ENCODE measurements at regions not wholly inside any gene's neighbourhood (a gene's known extent, or its start where the extent isn't known, plus 50 kb on each side); places are given as distances from the start of the nearest gene placed in this dataset.
"Not testable (repeated sequence)": the region's sequence is repeated elsewhere in the genome, so short reads cannot be mapped to it uniquely, and the experiment has no call there.

GRCh38 chr7:50856231-50856630 lies 73.5 kb upstream of the GRB10 start:
- H3K4me3 ChIP-seq (ENCODE audit: extremely low read depth, insufficient read depth, low read length, poor library complexity, severe bottlenecking), result no peak overlapping the region
- no peaks in the 10 kb centered on the region for H3K9me3 ChIP-seq (ENCODE audit: control insufficient read depth, low read length)
- WGBS, 2 experiments (ENCODE audit: insufficient coverage in 2 of 2), result 81 to 94% methylated on average over 3 to 4 of the region's 4 CpGs
- no peaks in the 10 kb centered on the region for H3K36me3 ChIP-seq (ENCODE audit: control insufficient read depth, insufficient read depth, low read length)
- no peak overlapping the region for H3K27ac ChIP-seq (ENCODE audit: low read depth, low read length, severe bottlenecking)
- no peaks in the 10 kb centered on the region for H3K4me1 ChIP-seq (ENCODE audit: control insufficient read depth, insufficient read depth, low read length, poor library complexity, severe bottlenecking)

GRCh38 chr7:50855526-50855925 lies 72.8 kb upstream of the GRB10 start:
- WGBS, 2 experiments (ENCODE audit: insufficient coverage in 2 of 2), result 92 to 98% methylated on average over 4 to 5 of the region's 5 CpGs
- no peaks in the 10 kb centered on the region for H3K4me1 ChIP-seq (ENCODE audit: control insufficient read depth, insufficient read depth, low read length, poor library complexity, severe bottlenecking)
- no peaks in the 10 kb centered on the region for H3K36me3 ChIP-seq (ENCODE audit: control insufficient read depth, insufficient read depth, low read length)

DNA sequence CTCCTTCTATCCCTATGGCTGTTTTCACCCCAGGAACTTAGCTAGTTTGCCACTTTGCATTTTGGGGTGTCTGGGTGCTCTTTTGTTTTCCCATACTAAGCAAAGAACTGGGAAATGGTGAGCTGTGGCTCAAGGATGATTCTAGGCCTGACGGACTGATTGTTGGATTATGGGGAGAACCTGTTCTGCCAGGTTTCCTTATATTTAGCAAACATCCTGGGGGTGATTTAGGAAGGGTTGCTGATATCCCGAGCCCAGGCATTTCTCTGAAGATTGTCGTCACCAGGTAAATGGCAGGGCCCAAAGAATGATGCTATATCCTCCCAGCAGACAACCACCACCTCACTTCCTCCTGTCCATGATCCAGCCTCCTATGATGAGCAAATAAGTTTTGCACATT lies 72.1 kb upstream of the GRB10 start:
- Histone ChIP-seq H3K36me3 (ENCODE audit: control insufficient read depth, insufficient read depth, low read length) (no peaks in the 10 kb centered on the region), H3K27ac (ENCODE audit: low read depth, low read length, severe bottlenecking) (no peak overlapping the region), H3K4me1 (ENCODE audit: control insufficient read depth, insufficient read depth, low read length, poor library complexity, severe bottlenecking) (no peaks in the 10 kb centered on the region), H3K4me3 (ENCODE audit: extremely low read depth, insufficient read depth, low read length, poor library complexity, severe bottlenecking) (no peak overlapping the region), H3K9me3 (ENCODE audit: control insufficient read depth, low read length) (no peaks in the 10 kb centered on the region)
- 80 to 91% methylated on average over 1 of the region's 3 CpGs for WGBS, 2 experiments (ENCODE audit: insufficient coverage in 2 of 2)

More at GRCh38 chr7:50855526-50855925, 72.8 kb upstream of the GRB10 start:
- H3K27ac ChIP-seq (ENCODE audit: low read depth, low read length, severe bottlenecking), result no peak overlapping the region
- H3K4me3 ChIP-seq (ENCODE audit: extremely low read depth, insufficient read depth, low read length, poor library complexity, severe bottlenecking), result no peak overlapping the region
- H3K9me3 ChIP-seq (ENCODE audit: control insufficient read depth, low read length), result no peaks in the 10 kb centered on the region

- H3K4me3 ChIP-seq (ENCODE audit: extremely low read depth, insufficient read depth, low read length, poor library complexity, severe bottlenecking), result no peak overlapping the region
- WGBS, 2 experiments (ENCODE audit: insufficient coverage in 2 of 2), result 86 to 91% methylated on average over 6 of the region's 6 CpGs
- no peaks in the 10 kb centered on the region for H3K4me1 ChIP-seq (ENCODE audit: control insufficient read depth, insufficient read depth, low read length, poor library complexity, severe bottlenecking)
- no peak overlapping the region for H3K27ac ChIP-seq (ENCODE audit: low read depth, low read length, severe bottlenecking)
- H3K9me3 ChIP-seq (ENCODE audit: control insufficient read depth, low read length), result no peaks in the 10 kb centered on the region
- no peaks in the 10 kb centered on the region for H3K36me3 ChIP-seq (ENCODE audit: control insufficient read depth, insufficient read depth, low read length)
Observed at GRCh38 chr7:50854247-50854646, 71.6 kb upstream of the GRB10 start.

GRCh38 chr7:50853311-50853710 lies 70.6 kb upstream of the GRB10 start:
- Histone ChIP-seq H3K9me3 (ENCODE audit: control insufficient read depth, low read length) (no peaks in the 10 kb centered on the region), H3K4me3 (ENCODE audit: extremely low read depth, insufficient read depth, low read length, poor library complexity, severe bottlenecking) (no peak overlapping the region), H3K36me3 (ENCODE audit: control insufficient read depth, insufficient read depth, low read length) (no peaks in the 10 kb centered on the region), H3K4me1 (ENCODE audit: control insufficient read depth, insufficient read depth, low read length, poor library complexity, severe bottlenecking) (no peaks in the 10 kb centered on the region), H3K27ac (ENCODE audit: low read depth, low read length, severe bottlenecking) (no peak overlapping the region)
- 86% methylated on average over 4 of the region's 4 CpGs; no CpG with 5 or more reads in 1 of the 2 experiments for WGBS, 2 experiments (ENCODE audit: insufficient coverage in 2 of 2)

GRCh38 chr7:50852901-50853300 lies 70.2 kb upstream of the GRB10 start:
- no peak overlapping the region for H3K4me3 ChIP-seq (ENCODE audit: extremely low read depth, insufficient read depth, low read length, poor library complexity, severe bottlenecking)

DNA sequence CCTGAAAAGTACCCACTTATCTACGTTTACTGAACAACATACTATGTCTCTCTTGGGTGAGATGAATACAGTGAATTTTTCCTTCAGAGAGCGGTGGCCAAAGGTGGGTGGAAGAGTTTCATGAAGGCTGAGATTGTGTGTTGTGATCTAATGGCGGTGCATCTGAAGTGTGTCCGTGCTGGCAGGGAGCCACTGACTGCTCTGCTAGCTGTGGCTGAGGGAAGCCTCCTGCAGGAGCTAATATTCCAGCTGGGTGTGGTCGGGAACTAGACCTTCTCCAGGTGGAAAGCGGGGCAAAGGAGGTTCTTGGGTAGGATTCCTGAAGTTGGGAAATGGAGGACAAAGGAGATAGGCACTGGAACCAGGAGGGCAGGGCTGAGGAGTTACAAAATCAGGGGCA lies 69.2 kb upstream of the GRB10 start:
- 90 to 98% methylated on average over 4 to 5 of the region's 6 CpGs for WGBS, 2 experiments (ENCODE audit: insufficient coverage in 2 of 2)
- H3K9me3 ChIP-seq (ENCODE audit: control insufficient read depth, low read length), result no peaks in the 10 kb centered on the region

More at GRCh38 chr7:50852901-50853300, 70.2 kb upstream of the GRB10 start:
- Histone ChIP-seq H3K9me3 (ENCODE audit: control insufficient read depth, low read length) (no peaks in the 10 kb centered on the region), H3K27ac (ENCODE audit: low read depth, low read length, severe bottlenecking) (no peak overlapping the region), H3K4me1 (ENCODE audit: control insufficient read depth, insufficient read depth, low read length, poor library complexity, severe bottlenecking) (no peaks in the 10 kb centered on the region), H3K36me3 (ENCODE audit: control insufficient read depth, insufficient read depth, low read length) (no peaks in the 10 kb centered on the region)

GRCh38 chr7:50851451-50851850 lies 68.8 kb upstream of the GRB10 start:
- 93 to 100% methylated on average over 3 to 4 of the region's 7 CpGs for WGBS, 2 experiments (ENCODE audit: insufficient coverage in 2 of 2)
- no peak overlapping the region for H3K27ac ChIP-seq (ENCODE audit: low read depth, low read length, severe bottlenecking)
- H3K9me3 ChIP-seq (ENCODE audit: control insufficient read depth, low read length), result no peaks in the 10 kb centered on the region
- H3K36me3 ChIP-seq (ENCODE audit: control insufficient read depth, insufficient read depth, low read length), result no peaks in the 10 kb centered on the region
- H3K4me1 ChIP-seq (ENCODE audit: control insufficient read depth, insufficient read depth, low read length, poor library complexity, severe bottlenecking), result no peaks in the 10 kb centered on the region
- no peak overlapping the region for H3K4me3 ChIP-seq (ENCODE audit: extremely low read depth, insufficient read depth, low read length, poor library complexity, severe bottlenecking)

More for the DNA sequence above, 69.2 kb upstream of the GRB10 start:
- Histone ChIP-seq H3K36me3 (ENCODE audit: control insufficient read depth, insufficient read depth, low read length) (no peaks in the 10 kb centered on the region), H3K4me3 (ENCODE audit: extremely low read depth, insufficient read depth, low read length, poor library complexity, severe bottlenecking) (no peak overlapping the region), H3K4me1 (ENCODE audit: control insufficient read depth, insufficient read depth, low read length, poor library complexity, severe bottlenecking) (no peaks in the 10 kb centered on the region), H3K27ac (ENCODE audit: low read depth, low read length, severe bottlenecking) (no peak overlapping the region)

DNA sequence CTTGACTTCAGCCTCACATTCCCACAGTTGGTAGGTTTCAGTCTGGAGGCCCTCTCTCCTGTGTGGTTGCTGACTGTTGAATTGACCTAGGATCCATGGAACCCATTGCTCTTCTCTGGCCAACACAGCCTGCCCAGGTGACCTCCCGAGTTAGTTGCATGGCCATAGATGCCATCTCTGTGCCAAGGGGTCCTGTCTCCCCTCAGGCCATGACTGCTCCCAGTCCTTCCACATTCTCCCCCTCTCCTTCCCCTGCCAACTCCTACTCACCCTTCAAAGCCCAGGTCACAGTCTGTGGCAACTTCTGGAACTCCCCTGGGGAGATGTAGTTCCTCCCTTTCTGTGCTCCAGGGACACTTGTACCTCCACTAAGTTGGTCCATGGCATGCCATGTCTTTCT lies 67.3 kb upstream of the GRB10 start:
- Histone ChIP-seq H3K36me3 (ENCODE audit: control insufficient read depth, insufficient read depth, low read length) (no peaks in the 10 kb centered on the region), H3K9me3 (ENCODE audit: control insufficient read depth, low read length) (no peaks in the 10 kb centered on the region), H3K4me3 (ENCODE audit: extremely low read depth, insufficient read depth, low read length, poor library complexity, severe bottlenecking) (no peak overlapping the region), H3K4me1 (ENCODE audit: control insufficient read depth, insufficient read depth, low read length, poor library complexity, severe bottlenecking) (no peaks in the 10 kb centered on the region), H3K27ac (ENCODE audit: low read depth, low read length, severe bottlenecking) (no peak overlapping the region)
- WGBS, 2 experiments (ENCODE audit: insufficient coverage in 2 of 2), result 86 to 87% methylated on average over 1 of the region's 1 CpG

- Histone ChIP-seq H3K27ac (ENCODE audit: low read depth, low read length, severe bottlenecking) (no peak overlapping the region), H3K36me3 (ENCODE audit: control insufficient read depth, insufficient read depth, low read length) (no peaks in the 10 kb centered on the region)
- WGBS, 2 experiments (ENCODE audit: insufficient coverage in 2 of 2), result 36 to 38% methylated on average over 1 of the region's 2 CpGs
Observed at GRCh38 chr7:50848203-50848602, 65.5 kb upstream of the GRB10 start.

GRCh38 chr7:50844861-50845260 lies 62.2 kb upstream of the GRB10 start:
- H3K4me3 ChIP-seq (ENCODE audit: extremely low read depth, insufficient read depth, low read length, poor library complexity, severe bottlenecking); H3K4me1 ChIP-seq (ENCODE audit: control insufficient read depth, insufficient read depth, low read length, poor library complexity, severe bottlenecking); H3K27ac ChIP-seq (ENCODE audit: low read depth, low read length, severe bottlenecking); H3K9me3 ChIP-seq (ENCODE audit: control insufficient read depth, low read length); H3K36me3 ChIP-seq (ENCODE audit: control insufficient read depth, insufficient read depth, low read length): not testable (repeated sequence)
- WGBS, 2 experiments (ENCODE audit: insufficient coverage in 2 of 2), result 71 to 87% methylated on average over 1 to 5 of the region's 7 CpGs

More at GRCh38 chr7:50848203-50848602, 65.5 kb upstream of the GRB10 start:
- Histone ChIP-seq H3K4me3 (ENCODE audit: extremely low read depth, insufficient read depth, low read length, poor library complexity, severe bottlenecking) (no peak overlapping the region), H3K4me1 (ENCODE audit: control insufficient read depth, insufficient read depth, low read length, poor library complexity, severe bottlenecking) (no peaks in the 10 kb centered on the region), H3K9me3 (ENCODE audit: control insufficient read depth, low read length) (no peaks in the 10 kb centered on the region)
